ENCODE measurements at regions not wholly inside any gene's neighbourhood (a gene's known extent, or its start where the extent isn't known, plus 50 kb on each side); places are given as distances from the start of the nearest gene placed in this dataset.

- no peaks in the 10 kb centered on the region for H3K36me3 Mint-ChIP-seq
- no peak overlapping the region for H3K4me3 Mint-ChIP-seq
- no peaks in the 10 kb centered on the region for H3K4me1 Mint-ChIP-seq
- no peaks in the 10 kb centered on the region for H3K27me3 Mint-ChIP-seq
- no peak overlapping the region for H3K27ac Mint-ChIP-seq
- no peaks in the 10 kb centered on the region for H3K9me3 Mint-ChIP-seq
Measured at GRCh38 chr2:6010163-6010562, 318.0 kb downstream of the SOX11 start.

- no peaks in the 10 kb centered on the region for H3K9me3 Mint-ChIP-seq
- no peak overlapping the region for H3K4me3 Mint-ChIP-seq
- no peaks in the 10 kb centered on the region for H3K4me1 Mint-ChIP-seq
- no peaks in the 10 kb centered on the region for H3K36me3 Mint-ChIP-seq
- H3K27ac Mint-ChIP-seq: no peak overlapping the region
- no peaks in the 10 kb centered on the region for H3K27me3 Mint-ChIP-seq
Measured at GRCh38 chr2:6011921-6012320, 319.7 kb downstream of the SOX11 start.

- no peaks in the 10 kb centered on the region for H3K4me1 Mint-ChIP-seq
- no peaks in the 10 kb centered on the region for H3K27me3 Mint-ChIP-seq
- no peak overlapping the region for H3K27ac Mint-ChIP-seq
- H3K4me3 Mint-ChIP-seq: no peak overlapping the region
- H3K36me3 Mint-ChIP-seq: no peaks in the 10 kb centered on the region
- no peaks in the 10 kb centered on the region for H3K9me3 Mint-ChIP-seq
Measured at GRCh38 chr2:6017736-6018286, 325.6 kb downstream of the SOX11 start.

- Mint-ChIP-seq H3K27ac (no peak overlapping the region), H3K9me3 (no peaks in the 10 kb centered on the region), H3K36me3 (no peaks in the 10 kb centered on the region), H3K27me3 (no peaks in the 10 kb centered on the region), H3K4me3 (no peak overlapping the region), H3K4me1 (no peaks in the 10 kb centered on the region)
Measured at GRCh38 chr2:6024229-6024628, 332.0 kb downstream of the SOX11 start.

GRCh38 chr2:6024784-6025183 lies 332.6 kb downstream of the SOX11 start:
- Mint-ChIP-seq H3K4me1 (no peaks in the 10 kb centered on the region), H3K9me3 (no peaks in the 10 kb centered on the region), H3K36me3 (no peaks in the 10 kb centered on the region)

GRCh38 chr2:6025391-6025790 lies 333.2 kb downstream of the SOX11 start:
- Mint-ChIP-seq H3K4me3 (no peak overlapping the region), H3K9me3 (no peaks in the 10 kb centered on the region), H3K27me3 (no peaks in the 10 kb centered on the region), H3K4me1 (no peaks in the 10 kb centered on the region), H3K27ac (no peak overlapping the region), H3K36me3 (no peaks in the 10 kb centered on the region)

More at GRCh38 chr2:6024784-6025183, 332.6 kb downstream of the SOX11 start:
- Mint-ChIP-seq H3K27ac (no peak overlapping the region), H3K4me3 (no peak overlapping the region), H3K27me3 (no peaks in the 10 kb centered on the region)

GRCh38 chr2:6027066-6027465 lies 334.9 kb downstream of the SOX11 start:
- Mint-ChIP-seq H3K36me3 (no peaks in the 10 kb centered on the region), H3K4me1 (no peaks in the 10 kb centered on the region), H3K27me3 (no peaks in the 10 kb centered on the region), H3K4me3 (no peak overlapping the region), H3K9me3 (no peaks in the 10 kb centered on the region), H3K27ac (no peak overlapping the region)

- Mint-ChIP-seq H3K4me3 (no peak overlapping the region), H3K36me3 (no peaks in the 10 kb centered on the region), H3K27ac (no peak overlapping the region), H3K9me3 (peaks cover 4% of the 10 kb centered on the region), H3K4me1 (no peaks in the 10 kb centered on the region), H3K27me3 (no peaks in the 10 kb centered on the region)
Measured at GRCh38 chr2:6031200-6031867, 339.1 kb downstream of the SOX11 start.

- Mint-ChIP-seq H3K4me3 (no peak overlapping the region), H3K9me3 (peaks cover 4% of the 10 kb centered on the region), H3K4me1 (no peaks in the 10 kb centered on the region), H3K27ac (no peak overlapping the region), H3K36me3 (no peaks in the 10 kb centered on the region), H3K27me3 (no peaks in the 10 kb centered on the region)
Measured at GRCh38 chr2:6036211-6036610, 344.0 kb downstream of the SOX11 start.

- Mint-ChIP-seq H3K4me3 (no peak overlapping the region), H3K9me3 (peaks cover under 1% of the 10 kb centered on the region), H3K36me3 (no peaks in the 10 kb centered on the region), H3K27me3 (no peaks in the 10 kb centered on the region), H3K27ac (no peak overlapping the region), H3K4me1 (no peaks in the 10 kb centered on the region)
Measured at GRCh38 chr2:6043238-6043637, 351.1 kb downstream of the SOX11 start.

GRCh38 chr2:6052649-6053048 lies 360.5 kb downstream of the SOX11 start:
- no peaks in the 10 kb centered on the region for H3K27me3 Mint-ChIP-seq

GRCh38 chr2:6053743-6054142 lies 361.6 kb downstream of the SOX11 start:
- Mint-ChIP-seq H3K36me3 (no peaks in the 10 kb centered on the region), H3K27ac (no peak overlapping the region), H3K9me3 (peaks cover 4% of the 10 kb centered on the region), H3K4me1 (no peaks in the 10 kb centered on the region), H3K4me3 (no peak overlapping the region), H3K27me3 (no peaks in the 10 kb centered on the region)

More at GRCh38 chr2:6052649-6053048, 360.5 kb downstream of the SOX11 start:
- no peak overlapping the region for H3K27ac Mint-ChIP-seq
- no peak overlapping the region for H3K4me3 Mint-ChIP-seq
- no peaks in the 10 kb centered on the region for H3K4me1 Mint-ChIP-seq
- no peaks in the 10 kb centered on the region for H3K36me3 Mint-ChIP-seq
- peaks cover 4% of the 10 kb centered on the region for H3K9me3 Mint-ChIP-seq

- Mint-ChIP-seq H3K4me1 (no peaks in the 10 kb centered on the region), H3K27ac (no peak overlapping the region), H3K4me3 (no peak overlapping the region), H3K27me3 (no peaks in the 10 kb centered on the region), H3K36me3 (no peaks in the 10 kb centered on the region), H3K9me3 (peaks cover 5% of the 10 kb centered on the region)
Measured at GRCh38 chr2:6054161-6054671, 362.0 kb downstream of the SOX11 start.

- Mint-ChIP-seq H3K27ac (no peak overlapping the region), H3K4me3 (no peak overlapping the region), H3K27me3 (peaks cover 2% of the 10 kb centered on the region), H3K4me1 (no peaks in the 10 kb centered on the region), H3K9me3 (peaks cover 5% of the 10 kb centered on the region), H3K36me3 (no peaks in the 10 kb centered on the region)
Measured at GRCh38 chr2:6060992-6061663, 368.9 kb downstream of the SOX11 start.

- Mint-ChIP-seq H3K27ac (no peak overlapping the region), H3K4me3 (no peak overlapping the region), H3K9me3 (no peaks in the 10 kb centered on the region), H3K4me1 (no peaks in the 10 kb centered on the region), H3K36me3 (no peaks in the 10 kb centered on the region), H3K27me3 (peaks cover 4% of the 10 kb centered on the region)
Measured at GRCh38 chr2:6064757-6065156, 372.6 kb downstream of the SOX11 start.

GRCh38 chr2:6065703-6066102 lies 373.5 kb downstream of the SOX11 start:
- Mint-ChIP-seq H3K27me3 (peaks cover 4% of the 10 kb centered on the region), H3K4me1 (no peaks in the 10 kb centered on the region), H3K36me3 (no peaks in the 10 kb centered on the region), H3K9me3 (no peaks in the 10 kb centered on the region), H3K27ac (no peak overlapping the region), H3K4me3 (no peak overlapping the region)
